ENCODE measurements at regions not wholly inside any gene's neighbourhood (a gene's known extent, or its start where the extent isn't known, plus 50 kb on each side); places are given as distances from the start of the nearest gene placed in this dataset.

DNA sequence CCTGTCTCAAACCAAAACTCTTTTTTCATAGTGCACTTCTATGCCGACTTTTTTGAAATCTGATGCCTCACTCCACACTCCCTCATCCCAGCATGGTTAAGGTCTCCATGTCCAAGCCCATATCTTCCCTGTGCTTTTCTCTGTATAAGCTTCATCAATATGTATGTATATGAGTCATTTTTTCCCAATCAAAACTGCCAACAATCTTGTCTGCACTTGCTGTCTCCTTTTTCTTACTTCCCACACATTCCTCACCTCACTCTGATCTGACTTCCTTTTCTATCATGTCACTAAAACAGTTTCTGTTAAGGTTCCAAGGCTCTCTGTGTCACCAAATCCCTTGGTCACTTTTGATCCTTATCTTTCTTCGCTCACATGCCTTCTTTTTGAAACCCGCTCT lies 88.2 kb upstream of the GPR50 start:
- TF ChIP-seq POLR2AphosphoS5 (IDR thresholded peaks at IDR 0.05; ENCODE audit: low read depth, low read length), result no peak
- TF ChIP-seq POLR2A (IDR thresholded peaks at IDR 0.05; ENCODE audit: low read depth, low read length), result no peak
- TF ChIP-seq TAF1 (IDR thresholded peaks at IDR 0.05; ENCODE audit: low read depth, low read length), result no peak
- TF ChIP-seq SPI1 (IDR thresholded peaks at IDR 0.05; ENCODE audit: low read depth, low read length), result no peak

Data from GM12891 (cell line).